ENCODE measurements at regions not wholly inside any gene's neighbourhood (a gene's known extent, or its start where the extent isn't known, plus 50 kb on each side); places are given as distances from the start of the nearest gene placed in this dataset.
A peak's percentile ranks its signal among the peaks of the same experiment; 100 is the strongest.

GRCh38 chr5:91219803-91220371 lies 163.2 kb downstream of the ARRDC3 start:
- DNase-seq (ENCODE audit: low read depth), result peak; percentile 37

GRCh38 chr5:91219091-91219802 lies 163.9 kb downstream of the ARRDC3 start:
- no peak overlapping the region for H3K4me3 ChIP-seq (ENCODE audit: low read length)
- TF ChIP-seq CTCF (IDR thresholded peaks at IDR 0.05; ENCODE audit: insufficient read depth, low read depth, low read length, missing control alignments), result no peak

More at GRCh38 chr5:91219803-91220371, 163.2 kb downstream of the ARRDC3 start:
- H3K4me3 ChIP-seq (ENCODE audit: low read length), result no peak overlapping the region
- TF ChIP-seq CTCF (IDR thresholded peaks at IDR 0.05; ENCODE audit: insufficient read depth, low read depth, low read length, missing control alignments), result peak; percentile 47

DNA sequence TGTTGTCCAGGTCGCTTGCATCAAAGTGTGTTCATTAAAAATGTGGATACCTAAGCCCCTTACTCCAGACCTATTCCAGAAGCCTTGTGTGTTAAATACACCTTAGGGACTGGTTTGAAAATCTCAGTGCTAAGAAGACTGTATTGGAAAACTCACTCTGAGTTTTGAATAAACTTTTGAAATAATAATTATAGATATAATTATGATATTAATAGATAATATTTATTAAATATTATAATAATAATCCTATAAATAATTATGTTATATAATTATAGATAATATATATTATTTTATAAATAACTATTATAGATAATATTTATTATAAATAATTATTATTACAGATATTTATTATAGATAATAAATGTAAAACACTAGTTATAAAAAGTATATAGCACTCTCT lies 165.3 kb downstream of the ARRDC3 start:
- DNase-seq (ENCODE audit: low read depth), result no peak
- H3K4me3 ChIP-seq (ENCODE audit: low read length), result no peak overlapping the region
- no peak for TF ChIP-seq CTCF (IDR thresholded peaks at IDR 0.05; ENCODE audit: insufficient read depth, low read depth, low read length, missing control alignments)

More at GRCh38 chr5:91219091-91219802, 163.9 kb downstream of the ARRDC3 start:
- peak; percentile 93 for DNase-seq (ENCODE audit: low read depth)

- no peak overlapping the region for H3K4me3 ChIP-seq (ENCODE audit: low read length)
- DNase-seq (ENCODE audit: low read depth), result no peak
- TF ChIP-seq CTCF (IDR thresholded peaks at IDR 0.05; ENCODE audit: insufficient read depth, low read depth, low read length, missing control alignments), result no peak
Measured at GRCh38 chr5:91214571-91214970, 168.5 kb downstream of the ARRDC3 start.
